ENCODE measurements at regions not wholly inside any gene's neighbourhood (a gene's known extent, or its start where the extent isn't known, plus 50 kb on each side); places are given as distances from the start of the nearest gene placed in this dataset.

DNA sequence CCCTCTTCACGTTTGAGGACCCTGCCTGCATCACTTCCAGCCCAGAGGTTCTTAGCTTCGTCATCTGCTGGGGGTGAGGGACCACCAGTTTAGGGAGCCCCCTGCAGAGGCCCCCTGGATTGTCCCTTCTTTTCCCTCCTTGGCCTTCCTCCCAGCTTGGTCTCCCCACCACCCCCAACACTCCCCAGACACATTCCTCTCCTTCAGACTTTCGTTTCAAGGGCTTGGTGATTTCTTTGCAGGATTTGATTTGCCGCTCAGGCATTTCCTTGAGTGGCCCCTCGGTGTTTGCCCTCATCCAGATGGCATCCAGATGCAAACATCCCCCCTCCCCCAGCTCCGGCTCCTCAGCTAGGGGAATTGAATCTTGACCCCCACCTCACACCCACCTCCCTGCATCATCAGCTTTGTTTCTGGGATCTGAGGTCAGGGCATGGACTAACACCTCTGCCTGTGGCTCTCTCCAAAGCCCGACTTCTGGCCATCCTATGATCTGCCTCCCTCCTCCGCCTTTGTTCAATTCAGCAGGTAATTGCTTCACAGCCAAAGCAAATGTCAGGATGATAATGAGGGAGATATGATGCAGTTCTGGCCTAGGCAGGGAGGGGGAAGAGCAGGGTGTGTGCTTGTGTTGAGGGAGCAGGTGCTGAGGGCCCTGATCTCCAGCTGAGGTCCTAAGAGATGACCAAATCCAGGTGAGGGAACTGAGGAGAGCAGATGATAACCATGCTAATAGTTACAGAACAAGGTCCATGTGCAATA lies 141.5 kb downstream of the VEGFA start:
- WGBS (ENCODE audit: low lambda C conversion rate, missing lambda C conversion rate), result 30% methylated on average over 8 of the region's 8 CpGs
- Histone ChIP-seq H3K79me2 (no peaks in the 10 kb centered on the region), H3K4me1 (ENCODE audit: insufficient read depth) (peaks cover 43% of the 10 kb centered on the region)

DNA sequence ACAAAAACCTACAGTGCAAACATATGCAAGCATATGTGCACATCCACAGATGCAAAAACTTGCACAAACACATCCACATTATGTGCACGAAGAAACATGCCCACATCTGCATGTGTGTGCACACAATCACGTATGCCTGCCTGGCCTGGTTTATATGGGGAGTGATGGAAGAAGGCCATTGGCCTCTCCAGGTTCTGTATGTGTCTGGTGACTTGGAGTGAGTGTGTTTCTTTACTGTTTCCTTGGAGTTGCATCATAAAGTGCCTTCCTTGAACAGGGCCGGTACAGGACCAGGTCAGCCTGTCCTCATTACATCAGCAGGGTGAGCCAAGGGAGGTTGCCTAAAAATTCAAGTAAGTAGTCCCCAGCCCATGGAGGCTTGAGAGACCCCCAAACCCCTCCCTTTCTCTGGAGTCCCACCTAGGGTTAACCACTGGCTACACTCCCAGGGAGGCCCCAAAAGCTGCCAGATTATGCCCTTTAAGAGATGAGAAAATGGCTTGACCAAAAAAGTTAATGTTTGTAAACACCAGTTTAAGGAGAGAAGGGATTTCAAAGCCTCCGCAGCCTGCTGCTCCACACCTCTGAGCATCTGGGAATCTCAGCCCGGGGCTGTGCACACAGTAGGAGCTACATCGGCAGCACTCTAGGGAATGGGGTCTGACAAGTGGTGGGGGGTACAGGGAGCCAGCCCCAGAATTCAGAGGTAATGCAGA lies 140.8 kb downstream of the VEGFA start:
- no peaks in the 10 kb centered on the region for H3K79me2 ChIP-seq
- H3K9me2 ChIP-seq (replicated peaks; ENCODE audit: insufficient read depth), result no peaks in the 10 kb centered on the region
- H3K4me1 ChIP-seq (ENCODE audit: insufficient read depth), result peaks cover 39% of the 10 kb centered on the region
- no peaks in the 10 kb centered on the region for H3K9me3 ChIP-seq (ENCODE audit: low read depth)
- no peak overlapping the region for H2AFZ ChIP-seq
- H3K36me3 ChIP-seq (replicated peaks; ENCODE audit: insufficient read depth, low read depth), result no peaks in the 10 kb centered on the region
- no peak for TF ChIP-seq EZH2phosphoT487 (IDR thresholded peaks at IDR 0.05; ENCODE audit: low read depth, severe bottlenecking, unreplicated experiment)
- TF ChIP-seq, protein P1, sequence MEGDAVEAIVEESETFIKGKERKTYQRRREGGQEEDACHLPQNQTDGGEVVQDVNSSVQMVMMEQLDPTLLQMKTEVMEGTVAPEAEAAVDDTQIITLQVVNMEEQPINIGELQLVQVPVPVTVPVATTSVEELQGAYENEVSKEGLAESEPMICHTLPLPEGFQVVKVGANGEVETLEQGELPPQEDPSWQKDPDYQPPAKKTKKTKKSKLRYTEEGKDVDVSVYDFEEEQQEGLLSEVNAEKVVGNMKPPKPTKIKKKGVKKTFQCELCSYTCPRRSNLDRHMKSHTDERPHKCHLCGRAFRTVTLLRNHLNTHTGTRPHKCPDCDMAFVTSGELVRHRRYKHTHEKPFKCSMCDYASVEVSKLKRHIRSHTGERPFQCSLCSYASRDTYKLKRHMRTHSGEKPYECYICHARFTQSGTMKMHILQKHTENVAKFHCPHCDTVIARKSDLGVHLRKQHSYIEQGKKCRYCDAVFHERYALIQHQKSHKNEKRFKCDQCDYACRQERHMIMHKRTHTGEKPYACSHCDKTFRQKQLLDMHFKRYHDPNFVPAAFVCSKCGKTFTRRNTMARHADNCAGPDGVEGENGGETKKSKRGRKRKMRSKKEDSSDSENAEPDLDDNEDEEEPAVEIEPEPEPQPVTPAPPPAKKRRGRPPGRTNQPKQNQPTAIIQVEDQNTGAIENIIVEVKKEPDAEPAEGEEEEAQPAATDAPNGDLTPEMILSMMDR (IDR thresholded peaks at IDR 0.05; ENCODE audit: poor library complexity), result no peak
- TF ChIP-seq EZH2 (IDR thresholded peaks at IDR 0.05; ENCODE audit: borderline replicate concordance), result no peak
- no peaks in the 10 kb centered on the region for H3K27me3 ChIP-seq
- peak; percentile 65 for DNase-seq (ENCODE audit: low spot score)
- peak overlapping the region; percentile 48 for H3K4me2 ChIP-seq
- H3K27ac ChIP-seq, result peak overlapping the region; percentile 68
- no peak overlapping the region for H3K4me3 ChIP-seq
- no peaks in the 10 kb centered on the region for H4K20me1 ChIP-seq (ENCODE audit: insufficient read depth, poor library complexity, severe bottlenecking)
- WGBS (ENCODE audit: low lambda C conversion rate, missing lambda C conversion rate), result 47% methylated on average over 6 of the region's 6 CpGs

More for the DNA sequence above, 141.5 kb downstream of the VEGFA start:
- H3K4me2 ChIP-seq, result peak overlapping the region; percentile 48
- no peak overlapping the region for H3K4me3 ChIP-seq
- DNase-seq (ENCODE audit: low spot score), result peak; percentile 62
- no peaks in the 10 kb centered on the region for H3K27me3 ChIP-seq
- H3K36me3 ChIP-seq (replicated peaks; ENCODE audit: insufficient read depth, low read depth), result no peaks in the 10 kb centered on the region
- H3K9me2 ChIP-seq (replicated peaks; ENCODE audit: insufficient read depth), result no peaks in the 10 kb centered on the region
- no peaks in the 10 kb centered on the region for H3K9me3 ChIP-seq (ENCODE audit: low read depth)
- H4K20me1 ChIP-seq (ENCODE audit: insufficient read depth, poor library complexity, severe bottlenecking), result no peaks in the 10 kb centered on the region
- peak overlapping the region; percentile 68 for H3K27ac ChIP-seq
- H2AFZ ChIP-seq, result no peak overlapping the region
- TF ChIP-seq EZH2 (IDR thresholded peaks at IDR 0.05; ENCODE audit: borderline replicate concordance) (no peak), EZH2phosphoT487 (IDR thresholded peaks at IDR 0.05; ENCODE audit: low read depth, severe bottlenecking, unreplicated experiment) (no peak)
- TF ChIP-seq, protein P1 (IDR thresholded peaks at IDR 0.05; ENCODE audit: poor library complexity), result no peak

DNA sequence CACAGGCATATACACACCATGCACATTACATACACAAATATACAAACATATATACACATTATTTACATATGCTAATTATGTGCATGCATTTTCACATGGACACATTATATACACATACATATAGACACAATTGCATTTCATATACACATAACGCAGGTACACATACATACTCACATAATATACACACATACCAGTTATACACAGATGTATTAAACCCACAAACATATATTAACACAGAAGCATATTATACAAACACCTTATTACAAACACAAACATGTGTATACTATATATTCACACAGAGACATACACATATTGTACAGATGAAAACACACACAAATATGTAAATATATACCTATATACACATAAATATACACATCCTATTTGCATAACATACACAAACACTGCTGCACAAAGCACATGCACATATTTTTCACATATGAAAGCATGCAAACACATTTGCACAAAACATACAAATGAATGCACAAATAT lies 140.2 kb downstream of the VEGFA start:
- DNase-seq (ENCODE audit: low spot score), result no peak

More for the DNA sequence above, 140.2 kb downstream of the VEGFA start:
- WGBS (ENCODE audit: low lambda C conversion rate, missing lambda C conversion rate), result 100% methylated on average over 1 of the region's 1 CpG
- Histone ChIP-seq H2AFZ (no peak overlapping the region), H3K79me2 (no peaks in the 10 kb centered on the region), H3K36me3 (replicated peaks; ENCODE audit: insufficient read depth, low read depth) (no peaks in the 10 kb centered on the region), H3K4me1 (ENCODE audit: insufficient read depth) (peaks cover 39% of the 10 kb centered on the region), H3K4me3 (no peak overlapping the region), H3K27me3 (no peaks in the 10 kb centered on the region), H3K9me2 (replicated peaks; ENCODE audit: insufficient read depth) (no peaks in the 10 kb centered on the region), H3K27ac (no peak overlapping the region), H4K20me1 (ENCODE audit: insufficient read depth, poor library complexity, severe bottlenecking) (no peaks in the 10 kb centered on the region), H3K9me3 (ENCODE audit: low read depth) (no peaks in the 10 kb centered on the region), H3K4me2 (no peak overlapping the region)
- TF ChIP-seq EZH2phosphoT487 (IDR thresholded peaks at IDR 0.05; ENCODE audit: low read depth, severe bottlenecking, unreplicated experiment) (no peak), EZH2 (IDR thresholded peaks at IDR 0.05; ENCODE audit: borderline replicate concordance) (no peak)
- TF ChIP-seq, protein P1 (IDR thresholded peaks at IDR 0.05; ENCODE audit: poor library complexity), result no peak

Measured in hepatocyte (in vitro differentiated cells).